Retinal pigment epithelial cell (primary cell): ENCODE measurements at regions not wholly inside any gene's neighbourhood (a gene's known extent, or its start where the extent isn't known, plus 50 kb on each side); places are given as distances from the start of the nearest gene placed in this dataset.

Experiments used
- DNase-seq: peaks from one replicate; pipeline ENCODE4 v3.0.0-alpha.2; 2010; ENCODE audit warnings: low read depth
- H3K4me3 ChIP-seq: 2 replicates; pipeline ENCODE4 v1.5.1; 2011; ENCODE audit warnings: mild to moderate bottlenecking, low read length, control low read depth, moderate library complexity
- CTCF ChIP-seq: conservative IDR thresholded peaks from 2 replicates; pipeline ENCODE4 v1.5.1; 2011; ENCODE audit warnings: low read depth, low read length, control low read depth, inconsistent platforms

GRCh38 chr5:160923936-160924710 is 72.1 kb upstream of the ATP10B start:
- no peak for TF ChIP-seq CTCF
- no peak overlapping the region for H3K4me3 ChIP-seq
- peak; percentile 55 for DNase-seq

- no peak overlapping the region for H3K4me3 ChIP-seq
- no peak for TF ChIP-seq CTCF
- no peak for DNase-seq
Observed at GRCh38 chr5:160923411-160923810, 71.4 kb upstream of the ATP10B start.

- no peak overlapping the region for H3K4me3 ChIP-seq
- DNase-seq: no peak
- no peak for TF ChIP-seq CTCF
Observed at GRCh38 chr5:160922311-160922710, 70.3 kb upstream of the ATP10B start.

- no peak overlapping the region for H3K4me3 ChIP-seq
- DNase-seq: no peak
- no peak for TF ChIP-seq CTCF
Observed at GRCh38 chr5:160921423-160922285, 69.6 kb upstream of the ATP10B start.

- DNase-seq: no peak
- no peak overlapping the region for H3K4me3 ChIP-seq
- TF ChIP-seq CTCF: no peak
Observed at GRCh38 chr5:160919626-160920025, 67.6 kb upstream of the ATP10B start.

- TF ChIP-seq CTCF: no peak
- H3K4me3 ChIP-seq: no peak overlapping the region
- no peak for DNase-seq
Observed at GRCh38 chr5:160918386-160918785, 66.4 kb upstream of the ATP10B start.
